Stomach (tissue), 8 donors: ENCODE measurements at regions not wholly inside any gene's neighbourhood (a gene's known extent, or its start where the extent isn't known, plus 50 kb on each side); places are given as distances from the start of the nearest gene placed in this dataset.

Experiments used
- DNase-seq, 2 donors: peaks; one replicate each; pipeline versions ENCODE4 v3.0.0 to v3.0.0-alpha.2; 2013 to 2019
- H3K27ac ChIP-seq, 5 donors: fragments of 200-600 bp in 4 of 5; sonication (generic) in 4 of 5; one replicate each; pipeline ENCODE4 v1.5.1; 2013 to 2019; ENCODE audit warnings: mild to moderate bottlenecking in 1 of 5, moderate library complexity in 1 of 5
- H3K27me3 ChIP-seq, 3 donors: fragments of 200-600 bp; sonication (generic); one replicate each; pipeline ENCODE4 v1.5.1; 2017 to 2019; ENCODE audit warnings: mixed run types in 1 of 3
- H3K36me3 ChIP-seq, 4 donors: fragments of 200-600 bp; sonication (generic); 1 replicate in 3 of 4; 2 replicates in 1 of 4; pipeline ENCODE4 v1.5.1; 2016 to 2019
- H3K4me1 ChIP-seq, 4 donors: fragments of 200-600 bp; sonication (generic); one replicate each; pipeline ENCODE4 v1.5.1; 2016 to 2019
- H3K4me3 ChIP-seq, 4 donors: fragments of 200-600 bp; sonication (generic) in 3 of 4; one replicate each; pipeline ENCODE4 v1.5.1; 2016 to 2019; ENCODE audit warnings: mild to moderate bottlenecking in 1 of 4
- H3K9me3 ChIP-seq, 4 donors: fragments of 200-600 bp; sonication (generic); one replicate each; pipeline ENCODE4 v1.5.1; 2016 to 2019
- EP300 ChIP-seq: sonication (generic); formaldehyde crosslinking; IDR thresholded peaks from one replicate; pipeline ENCODE4 v1.6.1; 2017; ENCODE audit warnings: antibody characterized with exemption
- POLR2A ChIP-seq, 4 donors: fragments of 450-650 bp; IDR thresholded peaks; one replicate each; pipeline ENCODE4 v1.6.1; 2016; ENCODE audit warnings: antibody characterized with exemption in 4 of 4, control low read depth in 2 of 4, mild to moderate bottlenecking in 1 of 4, moderate library complexity in 1 of 4
- POLR2AphosphoS5 ChIP-seq, 3 donors: sonication (generic); formaldehyde crosslinking; IDR thresholded peaks; one replicate each; pipeline ENCODE4 v1.6.1; 2016; ENCODE audit warnings: antibody characterized with exemption in 3 of 3
- WGBS, 5 donors: extraction: QIAGEN DNeasy Blood & Tissue Kit in 3 of 5; methylation state at CpG; one replicate each; pipeline versions ENCODE4 v1.1.5 to v1.1.7; 2013 to 2018; 5-methylcytosine and 5-hydroxymethylcytosine counted together
- intact Hi-C: fragments of 100-400 bp; cut with DNase I; formaldehyde crosslinking; loops from one replicate; pipeline ENCODE4 v1.15.1; 2023; ENCODE audit warnings: low total_unique reads
- TF ChIP-seq, protein P1 (sequence below), 7 experiments: fragments of 450-650 bp in 4 of 7; fragments of 200-600 bp in 3 of 7; sonication (generic) in 3 of 7; IDR thresholded peaks; one replicate each; pipeline ENCODE4 v1.5.1; 2016 to 2019; ENCODE audit warnings: antibody characterized with exemption in 7 of 7, control low read depth in 2 of 7, mild to moderate bottlenecking in 1 of 7
- donor health status: healthy with polysubstance abuse.
- donor health status: Bipolar disorder and iron deficiency.
- donor health status: healthy.

DNA sequence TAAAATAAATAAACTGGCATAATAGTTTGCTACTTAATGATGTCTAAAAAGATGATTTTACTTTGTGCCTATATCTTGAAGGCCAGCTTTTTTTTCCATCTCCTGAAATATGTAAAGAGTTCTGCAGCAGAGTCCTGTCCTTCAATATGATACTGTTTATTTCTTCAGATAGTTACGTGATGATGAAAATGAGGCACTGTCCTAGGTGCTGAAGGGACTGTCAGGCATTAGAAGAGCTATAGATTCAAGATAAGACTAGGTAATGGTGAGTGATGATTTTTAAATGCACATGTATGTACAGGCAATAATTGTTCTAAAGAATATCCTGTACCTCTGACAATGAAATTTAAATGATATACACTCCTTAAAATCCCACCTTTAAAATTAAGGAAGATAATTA is 326.9 kb upstream of the DNAJC19 start:
- intact Hi-C loops, result no loop called here
- DNase-seq, result peak in 1 of 2 donors; percentile 20
- Histone ChIP-seq H3K4me1 (peaks cover under 1 to 5% (median 4%) of the 10 kb centered on the region in 4 donors), H3K27me3 (no peaks in the 10 kb centered on the region), H3K4me3 (no peak overlapping the region), H3K36me3 (no peaks in the 10 kb centered on the region), H3K27ac (no peak overlapping the region), H3K9me3 (peaks cover 0 to 7% (median 0%) of the 10 kb centered on the region in 4 donors)
- 7 to 25% (median 16%) methylated on average over 1 of the region's 1 CpG for WGBS, 5 donors
- TF ChIP-seq, protein P1, sequence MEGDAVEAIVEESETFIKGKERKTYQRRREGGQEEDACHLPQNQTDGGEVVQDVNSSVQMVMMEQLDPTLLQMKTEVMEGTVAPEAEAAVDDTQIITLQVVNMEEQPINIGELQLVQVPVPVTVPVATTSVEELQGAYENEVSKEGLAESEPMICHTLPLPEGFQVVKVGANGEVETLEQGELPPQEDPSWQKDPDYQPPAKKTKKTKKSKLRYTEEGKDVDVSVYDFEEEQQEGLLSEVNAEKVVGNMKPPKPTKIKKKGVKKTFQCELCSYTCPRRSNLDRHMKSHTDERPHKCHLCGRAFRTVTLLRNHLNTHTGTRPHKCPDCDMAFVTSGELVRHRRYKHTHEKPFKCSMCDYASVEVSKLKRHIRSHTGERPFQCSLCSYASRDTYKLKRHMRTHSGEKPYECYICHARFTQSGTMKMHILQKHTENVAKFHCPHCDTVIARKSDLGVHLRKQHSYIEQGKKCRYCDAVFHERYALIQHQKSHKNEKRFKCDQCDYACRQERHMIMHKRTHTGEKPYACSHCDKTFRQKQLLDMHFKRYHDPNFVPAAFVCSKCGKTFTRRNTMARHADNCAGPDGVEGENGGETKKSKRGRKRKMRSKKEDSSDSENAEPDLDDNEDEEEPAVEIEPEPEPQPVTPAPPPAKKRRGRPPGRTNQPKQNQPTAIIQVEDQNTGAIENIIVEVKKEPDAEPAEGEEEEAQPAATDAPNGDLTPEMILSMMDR (IDR thresholded peaks at IDR 0.05), result no peak
- TF ChIP-seq EP300 (no peak), POLR2AphosphoS5 (IDR thresholded peaks at IDR 0.05) (no peak), POLR2A (IDR thresholded peaks at IDR 0.05) (no peak)

- Histone ChIP-seq H3K27ac (no peak overlapping the region), H3K4me3 (no peak overlapping the region), H3K9me3 (no peaks in the 10 kb centered on the region), H3K36me3 (no peaks in the 10 kb centered on the region), H3K27me3 (no peaks in the 10 kb centered on the region), H3K4me1 (peaks cover 4 to 20% (median 12%) of the 10 kb centered on the region in 4 donors)
- 21 to 39% (median 27%) methylated on average over 5 of the region's 5 CpGs for WGBS, 5 donors
- intact Hi-C loops, result no loop called here
- peak in 1 of 2 donors; percentile 35 for DNase-seq
- TF ChIP-seq, protein P1 (IDR thresholded peaks at IDR 0.05), result no peak
- no peak for TF ChIP-seq POLR2AphosphoS5 (IDR thresholded peaks at IDR 0.05)
- TF ChIP-seq POLR2A (IDR thresholded peaks at IDR 0.05), result no peak
- no peak for TF ChIP-seq EP300
Observed at GRCh38 chr3:181313335-181313734, 323.8 kb upstream of the DNAJC19 start.

- Histone ChIP-seq H3K9me3 (no peaks in the 10 kb centered on the region), H3K27ac (no peak overlapping the region), H3K4me3 (no peak overlapping the region), H3K27me3 (no peaks in the 10 kb centered on the region), H3K36me3 (no peaks in the 10 kb centered on the region), H3K4me1 (peaks cover 4 to 20% (median 12%) of the 10 kb centered on the region in 4 donors)
- intact Hi-C loops, result no loop called here
- TF ChIP-seq, protein P1 (IDR thresholded peaks at IDR 0.05), result no peak
- TF ChIP-seq POLR2AphosphoS5 (IDR thresholded peaks at IDR 0.05) (peak in 2 of 3 donors; percentile 25 to 28), POLR2A (IDR thresholded peaks at IDR 0.05) (no peak), EP300 (no peak)
- WGBS, 5 donors, result 17 to 40% (median 20%) methylated on average over 6 of the region's 6 CpGs
- peak; percentile 9 to 46 for DNase-seq
Observed at GRCh38 chr3:181311186-181311585, 321.6 kb upstream of the DNAJC19 start.

DNA sequence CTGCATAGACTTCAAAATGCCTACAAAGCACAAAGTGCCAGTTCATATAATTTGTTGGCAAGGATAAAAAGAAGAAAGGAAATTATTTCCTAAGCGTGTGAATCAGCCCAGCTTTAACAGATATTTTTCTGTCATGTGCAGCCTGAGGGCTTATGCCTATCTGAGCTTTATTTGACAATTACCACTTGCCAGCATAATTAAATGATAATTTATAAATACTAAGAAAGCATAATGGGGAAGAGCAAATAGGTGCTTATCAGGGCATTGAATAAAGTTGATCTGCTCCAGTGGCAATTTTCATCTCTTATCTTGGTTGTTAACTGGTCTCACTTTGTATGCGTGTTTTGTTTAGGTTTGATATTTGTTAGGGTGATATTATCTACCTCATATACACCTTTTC is 313.4 kb upstream of the DNAJC19 start:
- DNase-seq, result no peak
- intact Hi-C loops, result no loop called here
- Histone ChIP-seq H3K27me3 (no peaks in the 10 kb centered on the region), H3K27ac (no peak overlapping the region), H3K9me3 (no peaks in the 10 kb centered on the region), H3K36me3 (no peaks in the 10 kb centered on the region), H3K4me1 (peaks cover 0 to 8% (median 0%) of the 10 kb centered on the region in 4 donors), H3K4me3 (no peak overlapping the region)
- TF ChIP-seq EP300, result no peak
- TF ChIP-seq POLR2AphosphoS5 (IDR thresholded peaks at IDR 0.05), result no peak
- TF ChIP-seq POLR2A (IDR thresholded peaks at IDR 0.05), result no peak
- TF ChIP-seq, protein P1 (IDR thresholded peaks at IDR 0.05), result no peak
- 33 to 57% (median 38%) methylated on average over 2 of the region's 2 CpGs for WGBS, 5 donors
